ENCODE measurements at regions not wholly inside any gene's neighbourhood (a gene's known extent, or its start where the extent isn't known, plus 50 kb on each side); places are given as distances from the start of the nearest gene placed in this dataset.

GRCh38 chr16:51085271-51085670 lies 65.8 kb downstream of the SALL1 start:
- DNase-seq = no peak

DNA sequence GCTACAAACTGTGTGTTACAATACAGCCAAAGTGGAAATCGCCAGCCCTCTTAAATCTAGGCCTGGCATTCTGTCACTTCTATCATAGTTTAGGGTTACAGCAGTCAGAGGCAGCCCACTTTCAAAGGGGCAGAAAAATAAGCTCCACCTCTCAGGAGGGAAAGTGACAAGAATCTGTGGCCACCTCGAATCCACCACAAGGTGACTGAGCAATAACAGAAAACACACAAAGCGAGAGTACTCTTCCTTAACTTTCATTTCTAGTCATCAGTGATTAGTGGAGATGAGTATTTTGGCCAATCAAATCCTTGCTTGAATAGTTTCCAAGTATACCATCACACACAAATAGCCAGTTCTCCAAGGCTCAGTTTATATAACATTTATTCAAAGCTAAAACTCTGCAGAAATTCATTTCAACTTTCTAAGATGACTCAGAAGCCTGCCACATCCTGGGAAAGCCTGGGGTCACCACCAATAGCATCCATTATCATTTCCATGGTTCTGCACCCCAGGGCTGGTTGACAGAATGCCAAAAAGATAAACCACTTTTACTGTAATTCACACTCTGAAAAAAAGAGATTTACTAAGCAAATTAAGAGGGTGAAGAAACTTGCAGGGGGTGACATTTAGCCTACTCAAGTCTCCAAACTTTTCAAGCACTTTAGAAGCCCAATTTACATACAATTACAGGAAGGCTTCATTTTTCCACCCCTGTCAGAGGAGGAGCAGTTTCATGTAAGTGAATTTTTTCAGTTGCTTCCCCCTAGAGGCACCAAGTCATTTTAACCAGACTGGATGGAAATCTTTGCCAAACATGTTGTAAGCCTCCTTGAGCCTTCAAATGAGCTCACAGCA lies 66.8 kb downstream of the SALL1 start:
- DNase-seq = no peak

DNA sequence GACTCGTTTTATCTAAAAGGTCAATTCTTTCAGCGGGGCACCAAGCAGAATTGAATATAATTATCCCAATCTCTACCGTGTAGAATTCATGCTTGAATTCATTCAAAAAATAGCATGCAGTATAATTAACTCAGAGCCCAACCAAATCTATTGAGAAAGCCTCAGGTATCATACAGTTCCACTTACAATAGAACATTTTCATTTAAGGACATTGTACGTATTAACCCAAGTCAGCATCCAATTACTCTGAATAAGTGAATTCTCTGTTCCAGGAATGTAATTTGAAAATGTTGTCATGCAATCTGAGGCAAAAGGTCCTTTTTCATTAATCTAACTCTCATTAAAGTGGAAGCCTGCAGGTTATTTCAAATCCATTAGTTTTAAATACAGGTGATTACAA lies 78.5 kb downstream of the SALL1 start:
- DNase-seq = no peak

DNA sequence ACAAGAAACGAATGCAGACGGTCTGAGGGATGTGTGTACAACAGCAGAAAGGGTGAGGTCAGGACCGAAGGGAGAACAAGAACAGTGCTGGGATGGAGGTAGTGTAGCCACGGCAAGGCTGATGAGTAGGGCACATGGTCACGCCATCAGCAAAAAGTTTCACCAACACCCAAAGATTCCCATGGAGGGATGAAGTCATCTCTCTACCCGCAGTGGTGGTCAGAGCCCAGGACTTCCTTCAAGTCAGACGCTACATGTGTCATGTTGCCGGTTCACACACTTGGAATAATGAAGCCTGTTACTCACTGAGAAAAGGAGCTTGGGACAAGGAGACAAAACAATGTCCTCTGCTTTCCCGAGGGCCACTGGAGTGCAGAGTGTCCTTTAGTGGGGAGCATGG lies 79.7 kb downstream of the SALL1 start:
- DNase-seq = no peak

GRCh38 chr16:51067352-51067751 lies 83.7 kb downstream of the SALL1 start:
- no peak for DNase-seq

- DNase-seq = no peak
Observed at GRCh38 chr16:51062039-51062438, 89.0 kb downstream of the SALL1 start.

DNA sequence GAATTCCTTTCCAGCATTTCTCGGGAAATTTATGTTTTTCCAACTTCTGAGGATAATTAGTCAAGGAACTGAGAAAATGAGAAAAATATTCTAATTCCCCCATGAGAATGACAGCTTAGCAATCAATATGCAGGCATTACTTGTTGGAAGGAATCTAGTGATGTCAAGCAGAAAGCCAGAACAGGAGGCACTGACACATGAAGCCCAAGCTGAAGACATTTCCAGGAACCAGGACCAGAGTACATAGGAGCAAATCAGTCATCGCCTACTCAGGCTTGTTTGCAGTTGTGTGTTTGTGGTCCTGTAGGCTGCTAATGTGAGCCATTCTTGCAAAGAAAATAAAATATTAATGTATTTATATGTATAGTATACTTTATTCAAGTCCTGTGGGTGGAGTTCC lies 89.7 kb downstream of the SALL1 start:
- no peak for DNase-seq

GRCh38 chr16:51057969-51058337 lies 93.1 kb downstream of the SALL1 start:
- DNase-seq = no peak

GRCh38 chr16:51057102-51057793 lies 93.8 kb downstream of the SALL1 start:
- no peak for DNase-seq

DNA sequence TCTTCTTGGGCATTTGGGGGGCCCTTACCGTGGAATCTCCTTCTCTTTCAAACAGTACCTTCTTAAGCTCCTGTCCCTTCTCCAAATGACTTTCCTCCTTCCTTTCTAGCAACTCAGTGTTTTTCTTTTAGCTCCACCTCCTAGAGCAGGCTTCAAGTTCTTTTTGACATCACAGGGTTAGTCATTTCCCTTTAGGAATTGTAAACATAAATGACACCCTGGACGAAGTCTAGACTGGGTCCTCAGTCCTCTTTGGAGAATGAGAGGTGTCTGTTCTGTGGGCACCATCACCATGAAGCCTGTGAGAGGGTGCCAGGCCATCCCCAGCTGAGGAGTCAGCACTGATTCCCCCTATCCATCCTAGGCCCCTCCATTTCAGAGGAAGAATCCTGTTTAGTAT lies 94.7 kb downstream of the SALL1 start:
- DNase-seq = no peak

- DNase-seq = no peak
Observed at GRCh38 chr16:51055434-51055833, 95.6 kb downstream of the SALL1 start.

DNA sequence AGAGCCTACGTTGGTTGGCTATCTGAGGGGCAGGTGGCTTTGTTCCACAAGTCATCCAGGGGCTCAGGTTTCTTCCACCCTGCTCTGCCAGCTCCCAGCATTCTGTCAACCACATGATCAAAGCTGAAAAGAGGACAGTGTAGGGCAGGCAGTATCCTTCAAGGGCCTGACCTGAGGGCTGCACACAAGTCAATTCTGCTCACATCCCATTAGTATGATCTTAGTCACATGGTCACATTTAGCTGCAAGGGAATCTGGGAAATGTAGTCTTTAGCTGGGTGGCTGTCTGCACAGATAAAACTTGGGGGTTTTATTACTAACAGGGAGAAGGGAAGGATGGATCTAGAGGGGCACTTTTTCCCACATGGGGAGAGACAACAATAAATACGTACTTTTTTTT lies 97.3 kb downstream of the SALL1 start:
- DNase-seq = no peak

DNA sequence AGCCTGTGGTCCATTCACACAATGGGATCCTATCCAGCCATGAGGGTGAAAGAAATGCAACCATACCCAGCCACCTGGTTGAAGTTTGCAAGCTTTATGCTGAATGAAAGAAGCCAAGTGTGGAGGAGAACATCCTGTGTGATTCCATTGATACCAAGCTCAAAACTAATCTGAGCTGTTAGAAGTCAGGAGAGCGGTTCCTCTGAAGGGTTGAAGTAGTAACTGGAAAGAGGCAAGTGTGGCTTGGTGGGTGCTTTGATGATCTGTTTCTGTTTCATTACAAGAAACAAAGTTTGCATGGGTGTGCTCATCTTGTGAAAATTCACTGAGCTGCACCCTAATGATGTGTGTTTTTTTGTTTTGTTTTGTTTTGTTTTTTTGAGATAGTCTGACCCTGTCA lies 99.4 kb downstream of the SALL1 start:
- DNase-seq = no peak

GRCh38 chr16:51050377-51050706 lies 100.7 kb downstream of the SALL1 start:
- no peak for DNase-seq

GRCh38 chr16:51049678-51050376 lies 101.2 kb downstream of the SALL1 start:
- DNase-seq = no peak

DNA sequence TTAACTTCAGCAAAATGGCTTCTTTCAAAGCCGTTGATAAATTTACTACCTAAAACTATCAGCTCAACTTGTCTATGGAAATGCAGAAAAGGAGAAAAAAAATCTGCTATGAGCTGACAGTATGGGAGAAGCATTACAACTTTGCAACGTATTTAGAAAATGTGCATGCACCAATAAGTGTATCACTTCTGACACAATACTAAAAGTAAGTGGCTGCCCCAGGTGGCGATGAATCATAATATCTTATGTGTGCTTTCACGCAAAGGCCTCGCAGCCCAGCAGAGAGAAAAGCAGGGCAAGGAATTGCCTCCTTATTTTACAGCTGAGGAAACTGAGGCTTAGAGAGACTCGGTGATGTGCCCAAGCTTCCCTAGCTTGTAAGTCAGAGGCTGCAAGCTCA lies 101.8 kb downstream of the SALL1 start:
- DNase-seq = no peak

DNA sequence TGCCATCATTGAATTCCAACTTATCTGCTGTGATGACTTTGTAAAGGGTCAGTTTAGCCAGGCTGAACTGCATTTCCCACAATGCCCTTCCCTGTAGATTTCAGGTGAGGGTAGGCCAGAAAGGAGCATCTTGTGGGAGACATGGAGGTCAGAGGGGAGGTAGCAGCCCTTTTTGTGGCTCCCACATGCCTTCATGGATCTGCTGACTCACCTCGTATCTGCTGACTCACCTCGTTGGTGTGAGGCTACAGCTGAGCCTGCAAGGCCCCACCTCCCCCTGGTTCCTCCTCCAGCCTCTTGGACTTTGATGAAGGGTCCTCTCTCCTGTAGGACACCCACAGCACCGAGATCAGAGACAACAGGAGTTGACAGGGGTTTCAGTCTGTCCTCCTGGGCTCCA lies 102.5 kb downstream of the SALL1 start:
- DNase-seq = no peak

- no peak for DNase-seq
Observed at GRCh38 chr16:51045794-51046193, 105.3 kb downstream of the SALL1 start.

DNA sequence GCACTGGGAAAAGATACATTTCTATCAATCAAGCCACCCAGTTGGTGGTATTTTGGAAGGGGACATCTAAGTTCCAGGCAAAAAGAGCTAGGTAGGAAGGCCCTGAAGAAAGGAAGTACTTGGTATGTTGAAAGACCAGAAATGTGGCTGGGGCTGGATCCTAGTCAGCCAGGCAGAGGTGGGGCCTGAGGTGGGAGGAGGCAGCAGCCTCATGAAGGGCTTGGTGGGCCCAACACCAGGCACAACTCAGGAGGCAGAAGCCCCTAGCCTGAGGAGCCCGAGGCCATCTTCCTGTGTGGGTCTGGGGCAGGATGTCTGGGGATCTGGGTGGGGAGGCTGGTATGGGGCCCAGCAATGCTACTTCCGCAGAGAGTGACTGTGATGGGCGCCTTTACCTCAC lies 105.9 kb downstream of the SALL1 start:
- DNase-seq = no peak

GRCh38 chr16:51041546-51041945 lies 109.5 kb downstream of the SALL1 start:
- no peak for DNase-seq

GRCh38 chr16:51040637-51041036 lies 110.4 kb downstream of the SALL1 start:
- DNase-seq = no peak

GRCh38 chr16:51039638-51040331 lies 111.3 kb downstream of the SALL1 start:
- no peak for DNase-seq

DNA sequence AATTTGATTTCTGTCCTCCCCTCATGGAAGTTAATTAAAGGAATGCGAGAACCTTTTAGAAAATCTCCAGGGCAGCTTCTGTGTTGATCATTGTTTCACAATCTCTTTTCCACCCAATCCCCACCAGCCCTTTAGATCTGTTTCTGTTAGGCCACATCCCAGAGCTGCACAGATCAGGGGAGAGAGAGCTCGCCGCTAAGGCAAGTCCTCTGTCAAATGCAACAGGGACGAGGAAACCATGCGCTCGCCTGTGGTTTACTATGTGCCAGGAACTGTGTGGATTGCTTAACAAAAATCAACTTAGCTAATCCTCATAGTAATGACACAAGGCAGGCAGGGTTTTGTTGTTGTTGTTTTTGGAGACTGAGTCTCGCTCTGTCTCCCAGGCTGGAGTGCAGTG lies 115.4 kb downstream of the SALL1 start:
- no peak for DNase-seq

DNA sequence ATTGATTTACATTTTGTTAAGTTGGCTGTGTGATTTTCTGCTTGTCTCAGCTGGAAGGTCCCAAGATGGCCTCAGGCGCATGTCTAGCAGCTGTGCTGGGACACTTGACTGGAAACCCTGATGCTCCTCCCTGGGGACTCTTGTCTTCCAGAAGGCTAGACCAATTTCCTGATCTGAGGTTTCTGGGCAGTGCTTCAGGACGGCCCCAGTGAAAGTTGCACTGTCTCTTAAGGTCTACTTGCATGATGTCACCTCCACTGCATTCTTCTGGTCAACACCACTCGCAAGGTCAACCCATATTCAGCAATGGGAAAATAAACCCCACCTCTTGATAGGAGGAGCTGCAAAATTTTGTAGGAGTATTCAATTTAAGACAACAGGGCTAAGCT lies 116.0 kb downstream of the SALL1 start:
- DNase-seq = no peak
